Endothelial cell of umbilical vein (primary cell): ENCODE measurements at regions not wholly inside any gene's neighbourhood (a gene's known extent, or its start where the extent isn't known, plus 50 kb on each side); places are given as distances from the start of the nearest gene placed in this dataset.

ENCODE experiments used
- BruUV-seq: library from RNA; stranded (reverse); fragments of 400-500 nt; replicated peaks from 2 replicates; lab custom pipeline; 2021; lab: Mats Ljungman, UMichigan
- CTCF ChIA-PET: fragments of 300-600, 350-600 bp; sonication (Branson Sonifier 250); formaldehyde crosslinking; loops from one replicate; lab custom pipeline; 2021; ENCODE audit warnings: antibody characterized with exemption, inconsistent platforms; lab: Charles Lee
- POLR2A ChIA-PET: fragments of 300-600, 350-600 bp; sonication (Branson Sonifier 250); formaldehyde crosslinking; loops from one replicate; lab custom pipeline; 2021; ENCODE audit warnings: antibody characterized with exemption, inconsistent platforms; lab: Charles Lee
- DNase-seq: peaks from one replicate; pipeline ENCODE4 v3.0.0-alpha.2; 2011; ENCODE audit warnings: low read depth, low spot score
- FAIRE-seq: peaks from 2 replicates; lab custom pipeline; 2011; peaks lifted over from hg19 to GRCh38; lab: Jason Lieb, UNC
- H2AFZ ChIP-seq: 2 replicates; pipeline ENCODE4 v1.6.0; 2012; ENCODE audit warnings: low read depth, low read length, control low read depth, inconsistent platforms
- H3K27ac ChIP-seq: 2 replicates; pipeline ENCODE4 v1.5.1; 2011; ENCODE audit warnings: low read depth, mild to moderate bottlenecking, control low read depth, low read length, moderate library complexity; ENCODE audit not compliant: insufficient read depth
- H3K27me3 ChIP-seq, 2 experiments: 2 replicates each; pipeline versions ENCODE4 v1.6.0 to v1.6.1; 2011; ENCODE audit warnings: low read length in 2 of 2, mixed read lengths in 1 of 2; ENCODE audit not compliant: control insufficient read depth in 2 of 2, insufficient read depth in 2 of 2
- H3K36me3 ChIP-seq, 2 experiments: 2 replicates in 1 of 2; 3 replicates in 1 of 2; pipeline ENCODE4 v1.5.1; 2011; ENCODE audit warnings: low read length in 2 of 2, mild to moderate bottlenecking in 1 of 2, moderate library complexity in 1 of 2; ENCODE audit not compliant: control insufficient read depth in 2 of 2, insufficient read depth in 2 of 2; ENCODE audit errors: extremely low read depth in 1 of 2
- H3K4me1 ChIP-seq: 3 replicates; pipeline ENCODE4 v1.5.1; 2011; ENCODE audit warnings: mild to moderate bottlenecking, low read length; ENCODE audit not compliant: control insufficient read depth, insufficient read depth; ENCODE audit errors: extremely low read depth
- H3K4me2 ChIP-seq: 2 replicates; pipeline ENCODE4 v1.6.1; 2011; ENCODE audit warnings: low read length, control low read depth, mixed read lengths; ENCODE audit not compliant: insufficient read depth
- H3K4me3 ChIP-seq, 3 experiments: fragments of 200-600 bp in 1 of 3; sonication (generic), shearing (Covaris generic) in 1 of 3; replicated peaks in 1 of 3; 2 replicates each; pipeline ENCODE4 v1.5.1; 2011 to 2016; ENCODE audit warnings: control low read depth in 3 of 3, low read length in 3 of 3, mild to moderate bottlenecking in 2 of 3, inconsistent platforms in 1 of 3, low read depth in 1 of 3, moderate library complexity in 1 of 3; ENCODE audit not compliant: insufficient read depth in 1 of 3
- H3K79me2 ChIP-seq: 2 replicates; pipeline ENCODE4 v1.6.0; 2012; ENCODE audit warnings: low read length, inconsistent platforms; ENCODE audit not compliant: control insufficient read depth, insufficient read depth
- H3K9ac ChIP-seq: replicated peaks from 2 replicates; pipeline ENCODE3; 2011; ENCODE audit warnings: low read length, control low read depth; ENCODE audit not compliant: insufficient read depth; ENCODE audit errors: extremely low read depth
- H3K9me1 ChIP-seq: replicated peaks from 3 replicates; pipeline ENCODE4 v1.6.0; 2011; ENCODE audit warnings: mild to moderate bottlenecking, low read length; ENCODE audit not compliant: control insufficient read depth, insufficient read depth; ENCODE audit errors: extremely low read depth
- H3K9me3 ChIP-seq: replicated peaks from 2 replicates; pipeline ENCODE4 v1.5.1; 2012; ENCODE audit warnings: low read length, inconsistent platforms; ENCODE audit not compliant: control insufficient read depth, insufficient read depth
- H4K20me1 ChIP-seq: replicated peaks from 2 replicates; pipeline ENCODE3; 2011; ENCODE audit warnings: mild to moderate bottlenecking, low read length; ENCODE audit not compliant: control insufficient read depth, insufficient read depth; ENCODE audit errors: extremely low read depth
- EZH2 ChIP-seq: IDR thresholded peaks from 2 replicates; pipeline ENCODE4 v1.6.1; 2012; ENCODE audit warnings: borderline replicate concordance, low read depth, mild to moderate bottlenecking, moderate library complexity, low read length, inconsistent platforms; ENCODE audit not compliant: severe bottlenecking
- FOS ChIP-seq: IDR thresholded peaks from 2 replicates; pipeline ENCODE4 v1.6.1; 2011; ENCODE audit warnings: mild to moderate bottlenecking, low read length, moderate library complexity, borderline replicate concordance; ENCODE audit not compliant: insufficient read depth
- GATA2 ChIP-seq: IDR thresholded peaks from 2 replicates; pipeline ENCODE4 v1.7.0; 2011; ENCODE audit warnings: low read depth, mild to moderate bottlenecking, moderate library complexity, mixed read lengths, low read length; ENCODE audit not compliant: insufficient read length, insufficient read depth
- JUN ChIP-seq: IDR thresholded peaks from 2 replicates; pipeline ENCODE4 v1.6.1; 2011; ENCODE audit warnings: borderline replicate concordance, low read depth; ENCODE audit not compliant: insufficient read length, insufficient read depth
- MYC ChIP-seq: IDR thresholded peaks from one replicate; pipeline ENCODE4 v1.6.1; 2011; ENCODE audit warnings: mild to moderate bottlenecking, low read depth, low read length
- POLR2A ChIP-seq: IDR thresholded peaks from 2 replicates; pipeline ENCODE4 v1.6.1; 2012; ENCODE audit warnings: low read depth, mild to moderate bottlenecking, control low read depth, low read length
- POLR2AphosphoS5 ChIP-seq: IDR thresholded peaks from 2 replicates; pipeline ENCODE4 v1.6.1; 2012; ENCODE audit warnings: low read depth, mild to moderate bottlenecking, control low read depth, low read length, moderate library complexity; ENCODE audit not compliant: insufficient read depth
- dilution Hi-C: fragments of 300-500 bp; cut with MboI; formaldehyde crosslinking; loops from one replicate; pipeline ENCODE4 v1.15.0; 2019; ENCODE audit warnings: low sequenced_read_pairs; ENCODE audit not compliant: extremely low pct_ligation_motif_present
- intact Hi-C: fragments of 100-400 bp; cut with micrococcal nuclease; formaldehyde crosslinking; loops from one replicate; pipeline ENCODE4 v1.10.0; 2022
- TF ChIP-seq, protein P1 (sequence below): IDR thresholded peaks from 2 replicates; pipeline ENCODE4 v1.6.1; 2011; ENCODE audit not compliant: insufficient read depth, insufficient read length
- TF ChIP-seq, protein P2 (sequence below), 2 donors: IDR thresholded peaks; 1 replicate in 1 of 2; 2 replicates in 1 of 2; pipeline ENCODE4 v1.5.1; 2011; ENCODE audit warnings: low read length in 2 of 2, mild to moderate bottlenecking in 2 of 2, moderate library complexity in 2 of 2, control low read depth in 1 of 2, inconsistent platforms in 1 of 2, low read depth in 1 of 2; ENCODE audit not compliant: insufficient read depth in 1 of 2; ENCODE audit errors: extremely low read depth in 1 of 2

DNA sequence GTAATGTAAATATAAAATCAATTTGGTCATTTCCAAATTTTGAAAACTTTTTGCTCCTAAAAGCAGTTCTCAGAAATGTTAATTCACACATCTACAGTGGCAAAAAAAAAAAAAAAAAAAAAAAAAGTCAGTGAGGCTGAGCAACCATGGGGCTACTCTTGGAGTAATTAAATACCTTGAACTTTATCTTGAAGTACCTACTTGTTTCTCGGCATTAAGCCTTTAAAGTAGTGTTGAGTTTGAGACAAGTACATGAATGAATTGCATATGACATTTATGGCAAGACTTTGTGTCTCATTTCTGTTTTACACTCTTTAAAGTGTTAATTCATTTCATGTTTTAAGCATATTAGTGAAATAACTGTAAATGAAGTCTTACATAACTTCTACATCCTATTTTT is 613.3 kb downstream of the XIRP2 start:
- ChIA-PET POLR2A (no interaction called here), CTCF (no interaction called here)
- H4K20me1 ChIP-seq = no peaks in the 10 kb centered on the region
- TF ChIP-seq POLR2A (no peak), MYC (no peak), EZH2 (no peak), JUN (no peak), POLR2AphosphoS5 (no peak), FOS (no peak), GATA2 (no peak)
- TF ChIP-seq, protein P1, sequence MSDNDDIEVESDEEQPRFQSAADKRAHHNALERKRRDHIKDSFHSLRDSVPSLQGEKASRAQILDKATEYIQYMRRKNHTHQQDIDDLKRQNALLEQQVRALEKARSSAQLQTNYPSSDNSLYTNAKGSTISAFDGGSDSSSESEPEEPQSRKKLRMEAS = no peak
- TF ChIP-seq, protein P2, sequence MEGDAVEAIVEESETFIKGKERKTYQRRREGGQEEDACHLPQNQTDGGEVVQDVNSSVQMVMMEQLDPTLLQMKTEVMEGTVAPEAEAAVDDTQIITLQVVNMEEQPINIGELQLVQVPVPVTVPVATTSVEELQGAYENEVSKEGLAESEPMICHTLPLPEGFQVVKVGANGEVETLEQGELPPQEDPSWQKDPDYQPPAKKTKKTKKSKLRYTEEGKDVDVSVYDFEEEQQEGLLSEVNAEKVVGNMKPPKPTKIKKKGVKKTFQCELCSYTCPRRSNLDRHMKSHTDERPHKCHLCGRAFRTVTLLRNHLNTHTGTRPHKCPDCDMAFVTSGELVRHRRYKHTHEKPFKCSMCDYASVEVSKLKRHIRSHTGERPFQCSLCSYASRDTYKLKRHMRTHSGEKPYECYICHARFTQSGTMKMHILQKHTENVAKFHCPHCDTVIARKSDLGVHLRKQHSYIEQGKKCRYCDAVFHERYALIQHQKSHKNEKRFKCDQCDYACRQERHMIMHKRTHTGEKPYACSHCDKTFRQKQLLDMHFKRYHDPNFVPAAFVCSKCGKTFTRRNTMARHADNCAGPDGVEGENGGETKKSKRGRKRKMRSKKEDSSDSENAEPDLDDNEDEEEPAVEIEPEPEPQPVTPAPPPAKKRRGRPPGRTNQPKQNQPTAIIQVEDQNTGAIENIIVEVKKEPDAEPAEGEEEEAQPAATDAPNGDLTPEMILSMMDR (IDR thresholded peaks at IDR 0.05; ENCODE audit: extremely low read depth in 1 of 2, insufficient read depth in 1 of 2, low read depth in 1 of 2, low read length in 2 of 2) = no peak
- H3K9me3 ChIP-seq = no peaks in the 10 kb centered on the region
- no peak overlapping the region for H3K4me3 ChIP-seq
- H3K27ac ChIP-seq = no peak overlapping the region
- H3K79me2 ChIP-seq = no peaks in the 10 kb centered on the region
- peaks cover 8% of the 10 kb centered on the region for H3K4me1 ChIP-seq
- H3K36me3 ChIP-seq = no peaks in the 10 kb centered on the region
- no peak for DNase-seq
- no peaks in the 10 kb centered on the region for H3K27me3 ChIP-seq
- no peak for FAIRE-seq
- intact Hi-C loops (loop anchor here (10.0 kb wide), 1 partner anchor 613 kb away; no protein-coding TSS in a partner anchor), dilution Hi-C loops (no loop called here)
- H2AFZ ChIP-seq = no peak overlapping the region
- H3K9me1 ChIP-seq = no peaks in the 10 kb centered on the region
- no TSS peak for BruUV-seq
- no peak overlapping the region for H3K9ac ChIP-seq
- H3K4me2 ChIP-seq = no peak overlapping the region
